GM18511 (cell line): ENCODE measurements at regions not wholly inside any gene's neighbourhood (a gene's known extent, or its start where the extent isn't known, plus 50 kb on each side); places are given as distances from the start of the nearest gene placed in this dataset.

Experiments used
- ATAC-seq: cut with Tn5 transposase; IDR thresholded peaks from one replicate; pipeline ENCODE4 v1.9.1; 2021; ENCODE audit warnings: mild to moderate bottlenecking, moderate library complexity; ENCODE audit not compliant: unreplicated experiment

DNA sequence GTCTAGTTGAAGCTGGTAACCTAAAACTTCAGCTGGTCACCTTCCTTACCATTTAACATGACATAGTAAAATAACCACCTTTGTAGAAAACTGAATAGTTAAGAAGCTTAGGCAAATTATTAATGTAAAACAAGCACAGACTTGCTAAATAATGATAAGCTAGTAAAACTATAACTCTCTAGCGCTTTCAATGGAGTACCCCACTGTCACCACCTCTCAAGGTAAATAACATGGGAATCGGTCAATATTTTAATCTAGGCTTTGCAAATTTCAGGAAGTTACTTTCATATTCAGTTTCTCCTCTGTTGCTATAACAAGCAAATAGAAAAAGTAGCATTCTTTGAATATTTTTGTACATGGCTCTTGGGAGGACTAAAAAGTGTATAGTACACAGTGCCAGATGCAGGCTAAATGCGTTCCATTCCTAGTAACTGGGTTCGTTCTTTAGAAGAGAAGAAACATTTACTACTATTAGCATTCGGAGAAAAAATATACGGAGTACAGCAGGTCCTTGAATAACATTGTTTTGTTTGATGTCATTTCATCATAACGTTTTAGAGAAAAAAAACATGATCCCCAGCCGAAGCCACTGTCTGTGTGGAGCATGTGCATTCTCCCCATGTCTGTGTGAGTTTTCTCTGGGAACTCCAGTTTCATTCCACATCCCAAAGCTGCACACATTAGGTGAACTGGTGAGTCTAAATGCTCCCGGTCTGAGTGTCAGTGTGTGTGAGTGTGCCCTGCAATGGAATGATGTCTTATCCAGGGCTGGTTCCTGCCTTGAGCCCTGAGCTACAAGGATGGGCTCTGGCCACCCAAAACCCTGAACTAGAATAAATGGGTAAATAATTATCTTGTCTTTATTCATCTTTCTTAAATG lies 52.5 kb downstream of the EPRS1 start:
- no peak for ATAC-seq

DNA sequence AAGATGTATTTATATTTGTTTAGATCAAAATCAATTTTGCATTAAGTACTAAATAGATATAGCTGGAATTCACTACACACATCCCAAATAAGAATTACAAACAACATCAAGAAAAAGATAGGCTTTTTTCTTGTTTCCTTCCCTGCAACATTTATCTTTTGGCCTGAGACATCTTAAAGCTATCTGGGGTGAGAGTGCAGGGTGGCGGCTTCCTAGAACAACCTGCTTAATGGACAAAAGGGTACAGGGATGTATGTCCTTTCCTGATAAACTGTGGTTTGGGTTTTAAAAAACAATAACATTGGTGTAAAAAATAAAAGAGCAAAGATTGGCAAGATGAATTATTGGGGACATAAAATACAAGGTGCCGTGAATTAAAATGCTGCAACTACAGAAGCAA lies 54.4 kb downstream of the EPRS1 start:
- no peak for ATAC-seq

- ATAC-seq: no peak
Observed at GRCh38 chr1:219991511-219991810, 54.8 kb downstream of the EPRS1 start.

DNA sequence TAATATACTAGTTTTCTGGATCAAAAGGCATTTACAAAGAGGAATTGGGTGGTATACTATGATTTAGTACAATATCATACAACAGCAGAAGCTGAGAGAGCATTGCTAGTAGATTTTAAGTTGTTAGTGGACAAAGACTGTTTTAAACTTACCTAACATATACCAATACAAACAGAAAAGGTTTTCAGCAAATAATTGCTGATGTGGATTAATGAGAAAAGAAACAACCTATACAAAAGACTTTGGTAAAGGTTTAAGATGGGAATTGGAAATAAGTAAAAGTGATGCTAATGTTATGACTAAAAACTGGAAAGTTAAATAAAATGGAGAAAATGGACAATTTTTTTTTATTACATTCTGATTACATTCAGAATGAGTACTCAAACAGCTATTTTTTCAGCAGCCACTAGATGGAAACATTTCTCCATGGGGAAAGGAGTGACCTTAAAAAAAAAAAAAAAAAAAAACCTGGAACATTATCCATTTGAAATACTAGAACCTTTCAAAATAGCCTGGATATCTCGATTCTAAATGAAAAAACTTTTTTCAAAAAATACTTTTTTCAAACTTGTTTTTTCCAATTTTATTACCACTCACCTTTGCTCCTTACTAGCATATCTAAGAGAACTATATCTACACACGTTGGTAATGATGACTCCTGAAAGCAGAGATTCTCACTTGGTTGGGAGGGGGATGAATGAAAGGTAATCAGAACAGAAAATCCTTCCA lies 55.4 kb downstream of the EPRS1 start:
- no peak for ATAC-seq

DNA sequence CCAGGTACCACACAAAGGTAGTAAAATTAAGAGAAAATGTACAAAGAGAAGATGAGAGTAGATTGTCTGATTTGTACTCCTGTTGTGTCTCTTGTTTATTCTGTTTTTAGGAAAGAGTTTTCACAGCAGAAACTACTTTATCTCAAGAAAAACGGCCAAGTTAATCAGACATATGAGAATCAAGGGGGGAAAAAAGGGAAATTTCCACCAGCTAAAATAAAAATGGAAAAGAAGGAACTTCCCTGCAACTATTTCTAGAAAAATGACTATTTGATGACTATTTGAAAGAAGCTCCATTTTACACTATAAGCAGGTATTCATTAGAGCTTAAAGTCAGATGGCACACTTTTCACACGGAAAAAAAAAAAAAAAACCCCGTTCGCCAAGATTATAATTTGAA lies 56.5 kb downstream of the EPRS1 start:
- ATAC-seq: no peak

- no peak for ATAC-seq
Observed at GRCh38 chr1:219988818-219989217, 57.5 kb downstream of the EPRS1 start.

GRCh38 chr1:219988387-219988786 lies 57.9 kb downstream of the EPRS1 start:
- ATAC-seq: peak; percentile 79

DNA sequence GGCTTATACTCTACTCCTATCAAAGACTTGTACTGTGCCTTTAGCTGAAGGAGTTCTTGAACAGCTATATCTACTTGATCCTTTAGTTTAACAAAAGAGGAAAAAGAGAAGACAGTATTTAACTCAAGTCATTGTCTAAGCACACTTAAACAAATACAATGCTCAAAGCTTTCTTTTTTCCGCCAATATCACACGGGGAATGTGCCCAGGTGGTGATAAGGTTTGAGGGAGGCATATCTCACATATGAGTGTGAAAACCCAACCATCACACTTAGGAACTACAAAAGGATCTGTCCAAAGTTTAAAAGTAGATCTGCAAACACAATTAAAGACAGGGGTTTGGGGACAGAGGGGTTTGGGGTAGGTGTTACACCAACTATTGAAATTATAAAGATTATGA lies 59.0 kb upstream of the SLC30A10 start:
- ATAC-seq: no peak

DNA sequence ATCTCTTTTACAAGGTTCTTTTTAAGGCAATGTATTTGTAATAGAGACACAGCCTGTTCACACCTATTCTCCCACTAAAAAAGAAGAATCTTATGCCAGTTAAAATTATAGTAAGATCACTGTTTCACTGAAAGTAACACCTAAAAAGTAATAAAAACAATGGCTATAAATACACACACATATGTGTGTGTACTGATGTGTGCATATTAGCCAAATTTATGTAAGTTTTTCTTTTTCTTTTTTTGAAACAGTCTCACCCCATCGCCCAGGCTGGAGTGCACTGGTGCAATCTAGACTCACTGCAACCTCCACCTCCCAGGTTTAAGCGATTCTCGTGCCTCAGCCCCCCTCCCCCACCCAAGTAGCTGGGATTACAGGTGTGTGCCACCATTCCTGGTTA lies 56.8 kb upstream of the SLC30A10 start:
- peak; percentile 43 for ATAC-seq
